SK-N-SH treated with all-trans-retinoic acid at 6 μM for 48 hours (cell line): ENCODE measurements at regions not wholly inside any gene's neighbourhood (a gene's known extent, or its start where the extent isn't known, plus 50 kb on each side); places are given as distances from the start of the nearest gene placed in this dataset.

ENCODE experiments used
- ARNTL ChIP-seq: fragments of 450-650 bp; formaldehyde crosslinking; IDR thresholded peaks from 2 replicates; pipeline ENCODE4 v1.5.0; 2020; ENCODE audit warnings: low read depth, mild to moderate bottlenecking, moderate library complexity, borderline replicate concordance
- BACH2 ChIP-seq: fragments of 250-450 bp; sonication (Bioruptor Pico); IDR thresholded peaks from 2 replicates; pipeline ENCODE4 v1.9.0; 2021; ENCODE audit warnings: mild to moderate bottlenecking, borderline replicate concordance
- CSDC2 ChIP-seq: fragments of 250-450 bp; sonication (Bioruptor Pico); IDR thresholded peaks from 2 replicates; pipeline ENCODE4 v1.5.0; 2020; ENCODE audit warnings: mild to moderate bottlenecking, moderate library complexity
- RARB ChIP-seq: fragments of 250-450 bp; sonication (Bioruptor Pico); IDR thresholded peaks from 2 replicates; pipeline ENCODE4 v1.8.0; 2021; ENCODE audit warnings: mild to moderate bottlenecking, moderate library complexity
- SNAI2 ChIP-seq: fragments of 250-450 bp; sonication (Bioruptor Pico); IDR thresholded peaks from 2 replicates; pipeline ENCODE4 v1.5.0; 2020; ENCODE audit warnings: mild to moderate bottlenecking, moderate library complexity
- TCF4 ChIP-seq: fragments of 250-450 bp; sonication (Bioruptor Pico); IDR thresholded peaks from 2 replicates; pipeline ENCODE4 v1.8.0; 2021; ENCODE audit warnings: mild to moderate bottlenecking, moderate library complexity, borderline replicate concordance
- ZFP3 ChIP-seq: fragments of 250-450 bp; sonication (Bioruptor Pico); IDR thresholded peaks from 2 replicates; pipeline ENCODE4 v1.5.0; 2020; ENCODE audit warnings: mild to moderate bottlenecking, moderate library complexity
- ZFP30 ChIP-seq: fragments of 450-650 bp; formaldehyde crosslinking; IDR thresholded peaks from 2 replicates; pipeline ENCODE4 v1.5.0; 2022; ENCODE audit warnings: mild to moderate bottlenecking, moderate library complexity
- ZNF565 ChIP-seq: fragments of 450-650 bp; formaldehyde crosslinking; conservative IDR thresholded peaks from 2 replicates; pipeline ENCODE4 v1.5.0; 2020; ENCODE audit warnings: low read depth, mild to moderate bottlenecking, moderate library complexity
- ZNF70 ChIP-seq: fragments of 450-650 bp; formaldehyde crosslinking; IDR thresholded peaks from 2 replicates; pipeline ENCODE4 v1.5.0; 2020; ENCODE audit warnings: mild to moderate bottlenecking, moderate library complexity
- TF ChIP-seq, protein P1 (sequence below): fragments of 250-450 bp; sonication (Bioruptor Pico); IDR thresholded peaks from 2 replicates; pipeline ENCODE4 v1.8.0; 2020; ENCODE audit warnings: mild to moderate bottlenecking, moderate library complexity, borderline replicate concordance
- TF ChIP-seq, protein P2 (sequence below): fragments of 250-450 bp; sonication (Bioruptor Pico); IDR thresholded peaks from 2 replicates; pipeline ENCODE4 v1.5.0; 2020; ENCODE audit warnings: mild to moderate bottlenecking, moderate library complexity
- TF ChIP-seq, protein P3 (sequence below): fragments of 250-450 bp; sonication (Bioruptor Pico); IDR thresholded peaks from 2 replicates; pipeline ENCODE4 v1.5.1; 2020; ENCODE audit warnings: low read depth, mild to moderate bottlenecking, moderate library complexity

DNA sequence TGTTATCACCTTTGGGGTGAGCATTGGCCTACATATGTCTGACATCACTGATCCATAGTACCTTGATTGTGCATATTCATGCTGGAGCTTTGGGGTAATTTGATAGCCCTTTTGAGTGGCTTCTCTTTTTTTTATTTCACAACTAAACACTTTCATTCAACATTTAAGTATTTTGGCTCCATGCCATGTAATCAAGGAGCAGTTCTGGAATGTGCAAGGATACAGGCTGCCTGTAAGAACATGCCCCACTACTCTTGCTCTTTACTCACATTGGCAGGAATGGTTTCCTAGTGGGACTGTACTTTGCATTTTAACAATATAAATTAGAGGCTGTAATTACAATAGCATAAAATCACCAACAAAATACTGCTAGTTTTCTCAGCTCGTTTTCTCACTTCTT, 300.7 kb upstream of the SPAG17 start:
- no peak for TF ChIP-seq BACH2 (CRISPR knock-in tag)
- TF ChIP-seq ZNF70 (CRISPR knock-in tag) = no peak
- no peak for TF ChIP-seq CSDC2 (CRISPR knock-in tag)
- no peak for TF ChIP-seq RARB (CRISPR knock-in tag)
- TF ChIP-seq, protein P1, sequence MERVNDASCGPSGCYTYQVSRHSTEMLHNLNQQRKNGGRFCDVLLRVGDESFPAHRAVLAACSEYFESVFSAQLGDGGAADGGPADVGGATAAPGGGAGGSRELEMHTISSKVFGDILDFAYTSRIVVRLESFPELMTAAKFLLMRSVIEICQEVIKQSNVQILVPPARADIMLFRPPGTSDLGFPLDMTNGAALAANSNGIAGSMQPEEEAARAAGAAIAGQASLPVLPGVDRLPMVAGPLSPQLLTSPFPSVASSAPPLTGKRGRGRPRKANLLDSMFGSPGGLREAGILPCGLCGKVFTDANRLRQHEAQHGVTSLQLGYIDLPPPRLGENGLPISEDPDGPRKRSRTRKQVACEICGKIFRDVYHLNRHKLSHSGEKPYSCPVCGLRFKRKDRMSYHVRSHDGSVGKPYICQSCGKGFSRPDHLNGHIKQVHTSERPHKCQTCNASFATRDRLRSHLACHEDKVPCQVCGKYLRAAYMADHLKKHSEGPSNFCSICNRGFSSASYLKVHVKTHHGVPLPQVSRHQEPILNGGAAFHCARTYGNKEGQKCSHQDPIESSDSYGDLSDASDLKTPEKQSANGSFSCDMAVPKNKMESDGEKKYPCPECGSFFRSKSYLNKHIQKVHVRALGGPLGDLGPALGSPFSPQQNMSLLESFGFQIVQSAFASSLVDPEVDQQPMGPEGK (CRISPR knock-in tag) = no peak
- no peak for TF ChIP-seq SNAI2 (CRISPR knock-in tag)
- no peak for TF ChIP-seq TCF4
- TF ChIP-seq ZNF565 (CRISPR knock-in tag) = no peak
- no peak for TF ChIP-seq ARNTL
- no peak for TF ChIP-seq ZFP30 (CRISPR knock-in tag)
- TF ChIP-seq, protein P2, sequence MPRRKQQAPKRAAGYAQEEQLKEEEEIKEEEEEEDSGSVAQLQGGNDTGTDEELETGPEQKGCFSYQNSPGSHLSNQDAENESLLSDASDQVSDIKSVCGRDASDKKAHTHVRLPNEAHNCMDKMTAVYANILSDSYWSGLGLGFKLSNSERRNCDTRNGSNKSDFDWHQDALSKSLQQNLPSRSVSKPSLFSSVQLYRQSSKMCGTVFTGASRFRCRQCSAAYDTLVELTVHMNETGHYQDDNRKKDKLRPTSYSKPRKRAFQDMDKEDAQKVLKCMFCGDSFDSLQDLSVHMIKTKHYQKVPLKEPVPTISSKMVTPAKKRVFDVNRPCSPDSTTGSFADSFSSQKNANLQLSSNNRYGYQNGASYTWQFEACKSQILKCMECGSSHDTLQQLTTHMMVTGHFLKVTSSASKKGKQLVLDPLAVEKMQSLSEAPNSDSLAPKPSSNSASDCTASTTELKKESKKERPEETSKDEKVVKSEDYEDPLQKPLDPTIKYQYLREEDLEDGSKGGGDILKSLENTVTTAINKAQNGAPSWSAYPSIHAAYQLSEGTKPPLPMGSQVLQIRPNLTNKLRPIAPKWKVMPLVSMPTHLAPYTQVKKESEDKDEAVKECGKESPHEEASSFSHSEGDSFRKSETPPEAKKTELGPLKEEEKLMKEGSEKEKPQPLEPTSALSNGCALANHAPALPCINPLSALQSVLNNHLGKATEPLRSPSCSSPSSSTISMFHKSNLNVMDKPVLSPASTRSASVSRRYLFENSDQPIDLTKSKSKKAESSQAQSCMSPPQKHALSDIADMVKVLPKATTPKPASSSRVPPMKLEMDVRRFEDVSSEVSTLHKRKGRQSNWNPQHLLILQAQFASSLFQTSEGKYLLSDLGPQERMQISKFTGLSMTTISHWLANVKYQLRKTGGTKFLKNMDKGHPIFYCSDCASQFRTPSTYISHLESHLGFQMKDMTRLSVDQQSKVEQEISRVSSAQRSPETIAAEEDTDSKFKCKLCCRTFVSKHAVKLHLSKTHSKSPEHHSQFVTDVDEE (CRISPR knock-in tag) = no peak
- no peak for TF ChIP-seq ZFP3 (CRISPR knock-in tag)
- TF ChIP-seq, protein P3, sequence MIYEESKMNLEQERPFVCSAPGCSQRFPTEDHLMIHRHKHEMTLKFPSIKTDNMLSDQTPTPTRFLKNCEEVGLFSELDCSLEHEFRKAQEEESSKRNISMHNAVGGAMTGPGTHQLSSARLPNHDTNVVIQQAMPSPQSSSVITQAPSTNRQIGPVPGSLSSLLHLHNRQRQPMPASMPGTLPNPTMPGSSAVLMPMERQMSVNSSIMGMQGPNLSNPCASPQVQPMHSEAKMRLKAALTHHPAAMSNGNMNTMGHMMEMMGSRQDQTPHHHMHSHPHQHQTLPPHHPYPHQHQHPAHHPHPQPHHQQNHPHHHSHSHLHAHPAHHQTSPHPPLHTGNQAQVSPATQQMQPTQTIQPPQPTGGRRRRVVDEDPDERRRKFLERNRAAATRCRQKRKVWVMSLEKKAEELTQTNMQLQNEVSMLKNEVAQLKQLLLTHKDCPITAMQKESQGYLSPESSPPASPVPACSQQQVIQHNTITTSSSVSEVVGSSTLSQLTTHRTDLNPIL (CRISPR knock-in tag) = no peak
